Effector memory CD8-positive, alpha-beta T cell (primary cell): ENCODE measurements at regions not wholly inside any gene's neighbourhood (a gene's known extent, or its start where the extent isn't known, plus 50 kb on each side); places are given as distances from the start of the nearest gene placed in this dataset.
"Not testable (repeated sequence)": the region's sequence is repeated elsewhere in the genome, so short reads cannot be mapped to it uniquely, and the experiment has no call there.

ENCODE experiments used
- ATAC-seq: fragments of 150-1000 bp; cut with Tn5 transposase; replicated peaks from 2 replicates; pipeline ENCODE4 v1.10.0; 2021; ENCODE audit warnings: mild to moderate bottlenecking, moderate library complexity
- DNase-seq, 3 experiments: peaks; one replicate each; pipeline ENCODE4 v3.0.0; 2021
- H3K27ac Mint-ChIP-seq, 2 donors: one replicate each; pipeline ENCODE4 v1.8.0; 2022; ENCODE audit warnings: mild to moderate bottlenecking in 2 of 2, mixed read lengths in 2 of 2, moderate library complexity in 2 of 2
- H3K27me3 Mint-ChIP-seq, 2 donors: one replicate each; pipeline ENCODE4 v1.8.0; 2022; ENCODE audit warnings: mixed read lengths in 2 of 2
- H3K36me3 Mint-ChIP-seq: one replicate; pipeline ENCODE4 v1.8.0; 2022; ENCODE audit warnings: mild to moderate bottlenecking, moderate library complexity, mixed read lengths; ENCODE audit not compliant: insufficient read depth
- H3K4me1 Mint-ChIP-seq, 2 donors: one replicate each; pipeline ENCODE4 v1.8.0; 2022; ENCODE audit warnings: low read depth in 2 of 2, mixed read lengths in 2 of 2
- H3K4me3 Mint-ChIP-seq, 2 donors: one replicate each; pipeline ENCODE4 v1.8.0; 2022; ENCODE audit warnings: mild to moderate bottlenecking in 2 of 2, mixed read lengths in 2 of 2, moderate library complexity in 2 of 2
- H3K9me3 Mint-ChIP-seq, 2 donors: one replicate each; pipeline ENCODE4 v1.8.0; 2022; ENCODE audit warnings: mixed read lengths in 2 of 2

DNA sequence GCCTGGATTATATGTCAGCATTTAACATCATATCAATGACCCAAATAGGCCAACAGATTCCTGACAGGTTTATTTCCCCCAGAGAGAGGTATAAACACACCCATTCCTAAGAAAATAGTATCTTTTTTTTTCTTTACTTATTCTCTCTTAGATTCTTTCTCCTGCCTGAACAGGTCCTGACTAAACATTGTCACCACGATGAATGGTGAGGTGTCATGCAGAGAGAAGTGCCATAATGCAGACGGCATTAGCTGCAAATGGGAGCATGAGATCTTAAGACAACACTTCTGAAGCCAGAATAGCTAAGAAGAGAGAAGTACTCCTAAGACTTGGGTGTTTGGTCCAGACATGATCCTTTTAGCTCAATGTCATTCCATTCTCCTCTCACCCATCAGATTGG, 131.3 kb downstream of the ZNF648 start:
- ATAC-seq: no peak
- H3K27me3 Mint-ChIP-seq: peaks cover 23 to 25% of the 10 kb centered on the region in 2 donors
- no peak overlapping the region for H3K27ac Mint-ChIP-seq

DNA sequence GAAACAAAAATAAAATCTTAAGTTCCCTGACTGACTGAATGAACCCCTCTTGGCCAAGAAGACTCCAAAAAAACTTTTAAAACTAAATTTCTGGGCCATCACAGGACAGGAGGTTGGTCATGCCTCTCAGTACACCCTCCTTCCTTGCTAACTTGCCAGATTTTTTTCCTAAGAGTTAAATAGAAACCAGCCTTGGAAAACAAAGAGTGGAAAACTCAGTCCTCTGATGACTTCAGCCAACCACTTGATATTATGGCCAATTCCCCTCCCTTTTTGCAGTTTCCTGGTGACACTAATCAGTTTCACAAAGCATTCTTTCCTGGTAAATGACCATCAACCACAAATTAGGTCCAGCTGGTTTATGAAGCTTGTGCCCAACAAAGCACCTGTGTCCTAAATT, 134.8 kb downstream of the ZNF648 start:
- Mint-ChIP-seq H3K4me1 (no peaks in the 10 kb centered on the region), H3K27ac (no peak overlapping the region), H3K27me3 (peaks cover 15 to 19% of the 10 kb centered on the region in 2 donors), H3K36me3 (no peaks in the 10 kb centered on the region), H3K4me3 (no peak overlapping the region), H3K9me3 (no peaks in the 10 kb centered on the region)
- ATAC-seq (no peak), DNase-seq (no peak)

More for the DNA sequence above, 131.3 kb downstream of the ZNF648 start:
- Mint-ChIP-seq H3K9me3 (no peaks in the 10 kb centered on the region), H3K4me1 (no peaks in the 10 kb centered on the region), H3K36me3 (no peaks in the 10 kb centered on the region), H3K4me3 (no peak overlapping the region)
- no peak for DNase-seq

DNA sequence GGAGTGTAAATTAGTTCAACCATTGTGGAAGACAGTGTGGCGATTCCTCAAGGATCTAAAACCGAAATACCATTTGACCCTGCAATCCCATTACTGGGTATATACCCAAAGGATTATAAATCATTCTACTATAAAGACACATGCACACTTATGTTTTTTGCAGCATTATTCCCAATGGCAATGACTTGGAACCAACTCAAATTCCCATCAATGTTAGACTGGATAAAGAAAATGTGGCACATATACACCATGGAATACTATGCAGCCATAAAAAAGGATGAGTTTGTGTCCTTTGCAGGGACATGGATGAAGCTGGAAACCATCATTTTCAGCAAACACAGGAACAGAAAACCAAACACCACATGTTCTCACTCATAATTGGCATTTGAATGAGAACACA, 137.5 kb downstream of the ZNF648 start:
- not testable (repeated sequence) for H3K4me1 Mint-ChIP-seq, DNase-seq, H3K9me3 Mint-ChIP-seq, H3K4me3 Mint-ChIP-seq, ATAC-seq, H3K27ac Mint-ChIP-seq, H3K36me3 Mint-ChIP-seq
- peaks cover 22 to 41% of the 10 kb centered on the region in 2 donors for H3K27me3 Mint-ChIP-seq

DNA sequence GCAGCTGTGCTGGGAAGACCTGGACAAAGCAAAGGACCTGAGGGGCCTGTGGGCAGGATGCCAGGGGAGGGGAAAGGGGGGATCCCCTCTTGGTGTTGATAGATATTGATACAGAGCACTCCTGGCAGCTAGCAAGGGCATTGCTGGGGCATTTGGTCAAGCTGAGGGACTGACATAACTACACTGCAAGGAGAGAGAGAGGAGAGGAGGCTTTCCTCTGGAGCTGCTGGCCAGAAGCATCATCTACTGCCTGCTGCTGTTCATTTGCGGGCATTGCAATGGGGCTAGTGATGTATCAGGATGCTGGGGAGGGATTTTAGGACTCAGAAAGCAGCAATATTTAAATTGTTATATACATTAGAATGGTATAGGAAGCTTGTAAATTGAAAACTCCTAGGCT, 142.0 kb downstream of the ZNF648 start:
- H3K4me3 Mint-ChIP-seq: no peak overlapping the region
- H3K4me1 Mint-ChIP-seq: no peaks in the 10 kb centered on the region
- no peak for DNase-seq
- peaks cover 23 to 39% of the 10 kb centered on the region in 2 donors for H3K27me3 Mint-ChIP-seq
- H3K36me3 Mint-ChIP-seq: no peaks in the 10 kb centered on the region
- no peak overlapping the region for H3K27ac Mint-ChIP-seq
- peaks cover 0 to 2% of the 10 kb centered on the region in 2 donors for H3K9me3 Mint-ChIP-seq
- ATAC-seq: no peak

DNA sequence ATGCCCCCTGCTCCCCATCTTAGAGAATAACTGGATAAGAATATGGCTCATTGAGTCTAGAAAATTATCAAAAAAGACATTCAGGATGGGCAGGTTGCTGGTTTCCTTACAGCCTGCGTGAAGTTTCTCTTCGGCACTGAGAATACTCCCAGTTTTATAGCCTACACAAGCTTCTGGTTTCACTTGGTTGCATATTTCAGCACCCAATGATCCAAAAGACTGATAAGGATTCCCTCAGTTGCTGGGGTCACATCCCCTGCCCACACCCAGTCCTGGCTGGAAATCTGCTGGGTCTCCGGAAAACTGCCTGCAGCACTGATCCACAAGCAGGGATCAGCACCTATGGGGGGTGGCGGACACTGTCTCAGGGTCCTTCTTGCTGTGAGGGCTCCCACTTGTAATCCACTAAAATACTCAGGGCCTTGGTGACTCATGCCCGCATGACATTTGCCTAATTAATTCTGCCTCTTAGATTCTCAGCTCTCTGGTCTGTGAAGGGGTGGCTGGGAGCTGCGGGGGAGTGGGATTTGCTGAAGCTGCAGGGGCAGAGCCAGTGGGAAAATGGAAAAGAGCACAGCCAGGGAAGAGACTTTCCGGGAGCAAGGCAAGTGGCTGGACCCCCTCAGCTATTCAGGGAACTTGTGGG, 142.5 kb downstream of the ZNF648 start:
- H3K9me3 Mint-ChIP-seq: peaks cover 0 to 2% of the 10 kb centered on the region in 2 donors
- no peak for ATAC-seq
- no peaks in the 10 kb centered on the region for H3K36me3 Mint-ChIP-seq
- no peak overlapping the region for H3K4me3 Mint-ChIP-seq
- DNase-seq: no peak
- H3K27ac Mint-ChIP-seq: no peak overlapping the region
- peaks cover 25 to 39% of the 10 kb centered on the region in 2 donors for H3K27me3 Mint-ChIP-seq
- no peaks in the 10 kb centered on the region for H3K4me1 Mint-ChIP-seq

DNA sequence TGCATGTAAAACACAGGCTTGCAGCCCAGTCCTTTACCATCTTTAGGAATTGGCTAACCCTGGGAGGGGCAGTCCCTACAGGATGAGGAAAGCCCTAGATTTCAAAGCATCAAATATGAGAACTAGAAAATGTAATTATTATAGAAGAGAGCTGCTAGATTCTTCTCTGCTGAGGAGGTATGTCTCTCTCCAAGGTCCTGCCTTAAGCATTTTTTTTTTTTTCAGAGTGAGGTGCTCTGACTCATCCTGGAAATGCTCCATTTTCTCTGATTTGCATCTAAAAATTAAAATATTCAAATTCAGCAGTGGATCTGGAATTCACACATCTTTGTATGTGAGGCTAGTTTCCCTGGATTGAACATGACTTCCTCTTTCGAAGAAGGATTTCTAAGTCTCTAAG, 149.8 kb downstream of the ZNF648 start:
- no peaks in the 10 kb centered on the region for H3K36me3 Mint-ChIP-seq
- H3K27me3 Mint-ChIP-seq: peaks cover 30 to 34% of the 10 kb centered on the region in 2 donors
- no peak for DNase-seq
- peaks cover 2 to 6% of the 10 kb centered on the region in 2 donors for H3K9me3 Mint-ChIP-seq
- H3K4me3 Mint-ChIP-seq: no peak overlapping the region
- H3K27ac Mint-ChIP-seq: no peak overlapping the region
- no peaks in the 10 kb centered on the region for H3K4me1 Mint-ChIP-seq
- no peak for ATAC-seq

DNA sequence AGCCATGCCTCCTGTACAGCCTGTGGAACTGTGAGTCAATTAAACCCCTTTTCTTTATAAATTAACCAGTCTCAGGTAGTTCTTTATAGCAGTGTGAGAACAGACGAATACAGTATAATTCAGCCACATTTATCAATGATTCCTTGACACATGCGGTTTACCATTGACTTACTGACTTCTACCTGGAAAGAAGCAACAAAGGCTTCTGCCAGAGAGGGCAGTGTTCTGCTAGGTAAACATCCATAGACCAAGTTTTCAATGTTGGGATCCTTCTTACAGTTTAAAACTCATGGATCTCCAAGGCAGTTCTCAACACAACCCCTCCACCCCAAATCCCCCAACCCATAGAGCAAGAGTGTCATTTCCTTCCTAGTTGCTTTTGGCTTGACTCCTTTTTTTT, 150.6 kb downstream of the ZNF648 start:
- Mint-ChIP-seq H3K27ac (no peak overlapping the region), H3K4me3 (no peak overlapping the region), H3K4me1 (no peaks in the 10 kb centered on the region), H3K36me3 (no peaks in the 10 kb centered on the region), H3K27me3 (peaks cover 30% of the 10 kb centered on the region in 2 donors), H3K9me3 (peaks cover 2 to 6% of the 10 kb centered on the region in 2 donors)
- DNase-seq (no peak), ATAC-seq (no peak)

DNA sequence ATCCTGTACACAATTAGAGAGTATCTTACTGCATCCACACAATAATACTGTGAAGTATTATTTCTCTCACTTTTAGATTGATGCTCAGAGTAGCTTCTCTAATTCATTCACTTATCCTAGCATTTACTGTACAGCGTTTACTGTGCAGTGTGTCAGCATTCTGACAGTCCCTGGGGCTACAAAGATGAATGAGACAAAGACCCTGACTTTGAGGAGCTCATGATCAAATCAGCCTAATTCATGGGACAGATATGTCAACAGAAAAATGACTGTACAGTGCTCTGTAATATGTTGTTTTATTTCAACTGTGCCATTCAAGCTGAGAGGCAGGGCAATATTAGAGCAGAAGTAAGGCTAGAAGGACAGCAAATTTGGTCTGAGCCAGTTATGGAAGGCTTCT, 152.5 kb downstream of the ZNF648 start:
- DNase-seq (no peak), ATAC-seq (no peak)
- H3K27ac Mint-ChIP-seq: no peak overlapping the region
- no peak overlapping the region for H3K4me3 Mint-ChIP-seq
- H3K9me3 Mint-ChIP-seq: peaks cover 0 to 6% of the 10 kb centered on the region in 2 donors
- no peaks in the 10 kb centered on the region for H3K4me1 Mint-ChIP-seq
- H3K36me3 Mint-ChIP-seq: no peaks in the 10 kb centered on the region
- peaks cover 30 to 32% of the 10 kb centered on the region in 2 donors for H3K27me3 Mint-ChIP-seq

DNA sequence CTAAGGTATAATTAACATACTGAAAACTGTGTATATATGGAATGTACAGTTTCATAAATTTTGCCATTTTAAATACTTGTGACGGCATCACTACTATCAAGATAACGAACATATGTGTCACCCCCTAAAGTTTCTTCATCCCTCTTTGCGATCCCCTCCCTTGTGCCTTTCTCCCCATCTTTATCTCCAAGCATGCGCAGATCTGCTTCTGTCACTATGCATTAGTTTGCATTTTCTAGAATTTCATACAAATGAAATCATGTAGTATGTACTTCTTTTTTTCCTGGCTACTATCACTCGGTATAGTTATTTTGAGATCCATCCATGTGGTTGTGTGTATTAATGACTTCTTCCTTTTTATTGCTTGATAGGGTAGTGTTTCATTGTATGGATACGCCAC, 154.9 kb downstream of the ZNF648 start:
- DNase-seq: no peak
- Mint-ChIP-seq H3K27ac (no peak overlapping the region), H3K9me3 (peaks cover 0 to 6% of the 10 kb centered on the region in 2 donors), H3K36me3 (no peaks in the 10 kb centered on the region), H3K4me3 (no peak overlapping the region), H3K4me1 (no peaks in the 10 kb centered on the region), H3K27me3 (peaks cover 25 to 38% of the 10 kb centered on the region in 2 donors)
- no peak for ATAC-seq

DNA sequence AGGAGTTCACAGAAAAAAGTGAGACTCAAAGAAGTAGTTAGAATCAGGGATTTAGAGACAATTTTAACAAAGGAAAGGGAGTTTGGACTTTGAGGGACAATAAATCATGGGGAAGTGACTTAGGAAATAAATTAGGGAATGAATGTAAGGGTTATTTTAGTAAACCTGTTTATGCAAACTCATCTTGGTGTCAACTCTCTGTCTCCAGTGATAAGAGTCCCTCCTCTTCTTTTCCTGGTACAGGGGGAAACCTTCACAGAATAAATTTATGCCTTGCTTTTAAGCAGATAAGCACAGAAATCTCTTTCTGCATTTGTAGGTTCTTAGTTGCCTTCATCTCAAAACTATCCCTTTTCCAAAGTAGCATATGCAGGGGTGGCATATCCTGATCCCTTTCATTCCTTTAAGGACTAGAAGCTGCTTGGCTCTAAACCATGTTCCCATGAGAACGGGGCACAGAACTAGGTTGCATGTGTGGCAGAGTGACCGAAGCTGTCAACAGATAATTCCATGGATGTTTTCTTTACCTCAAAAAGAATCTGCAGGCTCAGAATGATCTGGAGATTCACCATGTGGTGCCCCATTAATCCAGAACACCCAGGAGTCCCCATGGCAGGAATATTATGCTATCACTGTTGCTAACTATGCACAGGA, 155.4 kb downstream of the ZNF648 start:
- H3K27me3 Mint-ChIP-seq: peaks cover 19 to 34% of the 10 kb centered on the region in 2 donors
- ATAC-seq: no peak
- no peaks in the 10 kb centered on the region for H3K4me1 Mint-ChIP-seq
- no peaks in the 10 kb centered on the region for H3K36me3 Mint-ChIP-seq
- no peak for DNase-seq
- H3K27ac Mint-ChIP-seq: no peak overlapping the region
- no peak overlapping the region for H3K4me3 Mint-ChIP-seq
- H3K9me3 Mint-ChIP-seq: peaks cover 0 to 4% of the 10 kb centered on the region in 2 donors

DNA sequence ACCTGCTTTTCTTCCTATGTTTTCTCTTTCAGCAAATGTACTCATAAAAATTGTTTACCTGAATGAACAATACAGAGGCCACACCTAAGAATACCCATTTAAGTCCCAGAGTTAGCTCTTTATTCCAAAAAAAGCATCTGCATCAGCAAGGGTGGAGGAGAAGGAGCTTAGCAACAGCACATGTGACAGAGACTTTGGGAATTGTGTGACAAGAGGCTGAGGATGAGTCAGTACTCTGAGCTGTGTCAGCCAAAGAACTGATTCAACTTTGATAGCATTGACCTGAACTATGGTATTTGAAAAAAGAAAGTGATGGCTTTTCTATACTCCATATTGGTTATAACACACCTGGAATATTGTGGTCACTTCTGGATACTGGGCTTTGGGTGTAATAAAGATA, 162.7 kb downstream of the ZNF648 start:
- DNase-seq: no peak
- H3K9me3 Mint-ChIP-seq: no peaks in the 10 kb centered on the region
- no peak for ATAC-seq
- H3K36me3 Mint-ChIP-seq: no peaks in the 10 kb centered on the region
- H3K27me3 Mint-ChIP-seq: peaks cover 0 to 8% of the 10 kb centered on the region in 2 donors
- H3K4me3 Mint-ChIP-seq: no peak overlapping the region
- no peaks in the 10 kb centered on the region for H3K4me1 Mint-ChIP-seq
- H3K27ac Mint-ChIP-seq: no peak overlapping the region

DNA sequence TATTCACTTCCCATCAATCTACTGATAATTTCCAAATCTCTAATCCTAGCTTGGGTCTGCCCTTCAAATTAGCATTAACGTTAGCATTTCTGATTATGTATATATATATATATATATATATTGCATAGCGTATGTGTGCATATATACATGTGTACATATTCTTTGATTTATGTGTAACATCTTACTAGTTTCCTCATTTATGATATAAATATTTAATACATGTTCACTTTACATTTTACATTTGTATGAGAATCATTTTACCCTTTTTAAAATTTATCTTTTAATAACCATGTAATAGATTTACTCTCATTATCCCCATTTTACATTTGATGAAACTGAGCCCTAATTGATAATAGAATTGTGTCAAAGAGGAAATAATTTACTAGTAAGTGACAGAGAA, 164.7 kb downstream of the ZNF648 start:
- Mint-ChIP-seq H3K9me3 (no peaks in the 10 kb centered on the region), H3K4me3 (no peak overlapping the region), H3K27me3 (no peaks in the 10 kb centered on the region), H3K4me1 (no peaks in the 10 kb centered on the region), H3K36me3 (no peaks in the 10 kb centered on the region), H3K27ac (no peak overlapping the region)
- DNase-seq: no peak
- no peak for ATAC-seq

DNA sequence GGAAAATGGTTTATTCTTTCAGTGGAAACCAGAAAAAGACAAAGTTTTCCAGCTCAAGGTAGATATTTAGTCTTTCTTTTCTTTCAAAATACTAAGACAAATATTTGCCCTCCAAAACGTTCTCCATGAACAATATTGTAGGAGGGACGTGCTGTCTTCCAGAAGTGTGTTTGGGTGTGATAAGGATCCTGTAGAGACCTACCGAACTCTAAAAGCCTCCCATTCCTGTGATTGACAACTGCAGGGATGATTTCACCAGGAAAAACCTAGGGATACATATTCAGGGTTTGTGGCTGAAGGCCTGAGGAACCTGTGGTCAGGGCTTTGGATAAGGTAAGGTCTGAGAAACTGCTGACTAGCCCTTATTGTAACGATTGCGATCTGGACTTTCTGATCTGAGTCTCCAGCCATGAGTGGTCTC, 167.1 kb downstream of the ZNF648 start:
- H3K27me3 Mint-ChIP-seq: no peaks in the 10 kb centered on the region

DNA sequence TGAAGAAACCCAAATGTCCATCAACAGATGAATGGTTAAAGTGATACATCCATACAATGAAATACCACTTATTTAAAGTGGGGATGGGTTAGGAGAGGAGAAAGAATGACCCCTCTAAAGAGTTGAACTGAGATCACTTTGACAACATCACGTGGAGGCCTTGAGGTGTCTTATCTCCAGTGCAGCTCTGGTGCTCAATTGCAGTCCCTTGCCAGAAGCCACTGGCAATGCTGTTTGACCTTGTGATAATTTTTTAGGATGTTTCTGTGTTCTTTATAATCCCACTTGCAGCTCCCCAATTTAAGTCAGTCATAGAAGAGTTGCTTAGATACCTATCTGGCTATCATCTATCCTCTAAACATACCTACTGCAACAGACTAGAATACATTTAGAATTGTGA, 167.6 kb downstream of the ZNF648 start:
- Mint-ChIP-seq H3K27ac (no peak overlapping the region), H3K27me3 (no peaks in the 10 kb centered on the region)
- DNase-seq: no peak

More for the DNA sequence above, 167.1 kb downstream of the ZNF648 start:
- no peak for DNase-seq
- H3K4me3 Mint-ChIP-seq: no peak overlapping the region
- no peaks in the 10 kb centered on the region for H3K9me3 Mint-ChIP-seq
- no peaks in the 10 kb centered on the region for H3K36me3 Mint-ChIP-seq
- H3K4me1 Mint-ChIP-seq: no peaks in the 10 kb centered on the region
- no peak for ATAC-seq
- no peak overlapping the region for H3K27ac Mint-ChIP-seq

More for the DNA sequence above, 167.6 kb downstream of the ZNF648 start:
- Mint-ChIP-seq H3K4me3 (no peak overlapping the region), H3K9me3 (no peaks in the 10 kb centered on the region), H3K36me3 (no peaks in the 10 kb centered on the region), H3K4me1 (no peaks in the 10 kb centered on the region)
- no peak for ATAC-seq
